ENCODE measurements at regions not wholly inside any gene's neighbourhood (a gene's known extent, or its start where the extent isn't known, plus 50 kb on each side); places are given as distances from the start of the nearest gene placed in this dataset.
"Not testable (repeated sequence)": the region's sequence is repeated elsewhere in the genome, so short reads cannot be mapped to it uniquely, and the experiment has no call there.

GRCh38 chr7:34497153-34497777 is 160.8 kb upstream of the NPSR1 start:
- no peak for DNase-seq

- DNase-seq, result no peak
These were observed 156.9 kb upstream of the NPSR1 start for GRCh38 chr7:34501156-34501555.

- no peak for DNase-seq
These were observed 150.8 kb upstream of the NPSR1 start for GRCh38 chr7:34507191-34507590.

GRCh38 chr7:34523226-34523918 is 134.6 kb upstream of the NPSR1 start:
- no peak for DNase-seq

- no peak for DNase-seq
These were observed 127.8 kb upstream of the NPSR1 start for GRCh38 chr7:34530259-34530658.

GRCh38 chr7:34539003-34539402 is 119.0 kb upstream of the NPSR1 start:
- DNase-seq, result no peak

- DNase-seq, result no peak
These were observed 113.4 kb upstream of the NPSR1 start for GRCh38 chr7:34544621-34545020.

GRCh38 chr7:34550996-34551395 is 107.0 kb upstream of the NPSR1 start:
- no peak for DNase-seq

GRCh38 chr7:34552502-34552901 is 105.5 kb upstream of the NPSR1 start:
- no peak for DNase-seq

- no peak for DNase-seq
These were observed 100.0 kb upstream of the NPSR1 start for GRCh38 chr7:34558022-34558421.

- no peak for DNase-seq
These were observed 93.9 kb upstream of the NPSR1 start for GRCh38 chr7:34564091-34564490.

- DNase-seq, result no peak
These were observed 90.1 kb upstream of the NPSR1 start for GRCh38 chr7:34567906-34568305.

GRCh38 chr7:34569975-34570699 is 87.9 kb upstream of the NPSR1 start:
- no peak for DNase-seq

GRCh38 chr7:34575006-34575405 is 83.0 kb upstream of the NPSR1 start:
- no peak for DNase-seq

GRCh38 chr7:34577934-34578333 is 80.1 kb upstream of the NPSR1 start:
- not testable (repeated sequence) for DNase-seq

- DNase-seq, result not testable (repeated sequence)
These were observed 76.3 kb upstream of the NPSR1 start for GRCh38 chr7:34581698-34582097.

GRCh38 chr7:34584526-34584925 is 73.5 kb upstream of the NPSR1 start:
- DNase-seq, result no peak

- no peak for DNase-seq
These were observed 61.1 kb upstream of the NPSR1 start for GRCh38 chr7:34596887-34597286.

- no peak for DNase-seq
These were observed 54.1 kb upstream of the NPSR1 start for GRCh38 chr7:34603711-34604444.
